Ureter (tissue), 1 donor: ENCODE measurements at regions not wholly inside any gene's neighbourhood (a gene's known extent, or its start where the extent isn't known, plus 50 kb on each side); places are given as distances from the start of the nearest gene placed in this dataset.
"Not testable (repeated sequence)": the region's sequence is repeated elsewhere in the genome, so short reads cannot be mapped to it uniquely, and the experiment has no call there.

Source experiments
- DNase-seq: peaks from one replicate; pipeline ENCODE4 v3.0.0-alpha.2; 2020; ENCODE audit warnings: low spot score
- donor health status: DM: yes; HTN: yes; CAD: no.

DNA sequence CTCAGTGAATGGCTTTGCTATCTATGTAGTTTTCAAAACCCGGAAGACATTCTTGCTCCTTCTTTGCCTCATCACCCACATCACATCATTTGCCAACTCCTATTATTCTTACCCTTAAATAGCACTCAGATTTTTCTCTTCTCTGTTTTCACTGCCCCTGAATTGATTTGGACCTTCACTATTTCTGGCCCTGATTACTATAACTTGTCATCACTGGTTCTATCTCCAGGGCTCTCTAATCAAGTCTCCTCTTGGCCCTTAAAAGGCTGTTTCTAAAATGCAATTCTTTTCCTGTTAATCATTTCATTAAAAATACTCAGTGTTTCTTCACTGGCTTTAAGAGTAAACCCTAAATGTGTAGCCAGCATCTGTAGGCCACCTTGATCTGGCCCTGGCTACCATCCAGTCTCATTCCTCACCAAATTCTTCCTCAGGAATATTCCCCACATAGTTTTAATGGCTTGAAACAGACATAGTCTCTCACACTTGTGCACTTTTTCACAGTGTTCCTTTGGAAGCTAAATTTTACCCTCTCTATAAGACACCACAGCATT, 437.1 kb upstream of the CBLB start:
- no peak for DNase-seq

DNA sequence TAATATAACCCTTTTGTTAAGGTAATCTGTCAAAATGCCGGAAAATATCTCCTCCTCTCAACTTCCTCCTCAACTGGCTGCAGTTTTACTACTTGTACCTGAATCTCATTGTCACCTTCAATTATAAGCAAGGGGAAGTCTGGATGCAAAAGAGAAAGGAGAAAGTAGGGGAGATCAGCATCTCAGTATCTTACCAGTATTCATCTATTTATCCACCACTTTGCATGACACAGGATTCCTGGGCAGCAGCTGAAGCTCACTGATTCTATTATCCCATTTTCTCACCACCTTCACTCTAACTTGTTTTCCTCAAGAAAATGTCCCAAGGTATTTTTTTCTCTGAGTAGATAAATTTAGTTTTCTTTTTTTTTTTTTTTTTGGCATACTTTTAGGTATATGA, 440.5 kb upstream of the CBLB start:
- DNase-seq: no peak

DNA sequence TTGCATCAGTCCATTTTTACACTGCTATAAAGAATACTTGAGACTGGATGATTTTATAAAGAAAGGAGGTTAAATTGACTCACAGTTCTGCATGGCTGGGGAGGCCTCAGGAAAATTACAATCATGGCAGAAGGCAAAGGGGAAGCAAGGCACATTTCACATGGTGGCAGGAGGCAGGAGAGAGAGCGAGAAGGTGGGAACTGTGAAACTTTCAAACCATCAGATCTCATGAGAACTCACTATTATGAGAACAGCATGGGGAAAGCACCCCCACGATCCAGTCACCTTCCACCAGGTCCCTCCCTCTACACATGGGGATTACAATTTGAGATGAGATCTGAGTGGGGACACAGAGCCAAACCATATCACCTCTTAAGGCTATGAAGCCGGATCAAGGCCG, 441.0 kb upstream of the CBLB start:
- not testable (repeated sequence) for DNase-seq

DNA sequence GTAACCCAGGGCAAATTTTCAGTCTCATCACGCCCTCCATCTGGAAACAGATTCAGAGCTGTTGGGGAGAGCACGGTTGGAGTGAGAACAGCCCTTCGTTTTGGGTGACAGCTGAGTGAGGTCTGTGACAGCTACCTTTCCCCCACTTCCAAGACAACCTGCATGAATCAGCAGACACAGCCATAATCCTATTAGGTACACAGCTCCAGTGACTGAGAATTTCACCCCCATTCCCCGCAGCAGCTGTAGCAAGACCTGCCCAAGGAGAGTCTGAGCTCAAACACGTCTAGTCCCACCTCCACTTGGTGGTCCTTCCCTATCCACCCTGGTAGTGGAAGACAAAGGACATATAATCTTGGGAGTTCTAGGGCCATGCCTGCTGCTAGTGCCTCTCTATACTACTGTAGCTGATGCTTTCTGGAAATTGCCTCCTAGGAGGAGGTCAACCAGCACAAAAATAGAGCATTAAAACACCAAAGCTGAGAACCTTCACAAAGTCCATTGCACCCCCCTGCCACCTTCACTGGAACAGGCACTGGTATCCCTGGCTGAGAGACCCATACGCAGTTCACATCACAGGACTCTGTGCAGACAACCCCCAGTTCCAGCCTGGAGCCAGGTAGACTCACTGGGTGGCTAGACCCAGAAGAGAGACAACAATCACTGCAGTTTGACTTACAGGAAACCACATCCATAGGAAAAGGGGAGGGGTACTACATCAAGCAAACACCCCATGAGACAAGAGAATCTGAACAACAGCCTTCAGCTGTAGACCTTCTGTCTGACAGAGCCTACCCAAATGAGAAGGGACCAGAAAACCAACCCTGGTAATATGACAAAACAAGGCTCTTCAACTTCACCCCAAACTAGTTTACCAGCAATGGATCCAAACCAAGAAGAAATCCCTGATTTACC, 448.6 kb upstream of the CBLB start:
- DNase-seq: no peak

DNA sequence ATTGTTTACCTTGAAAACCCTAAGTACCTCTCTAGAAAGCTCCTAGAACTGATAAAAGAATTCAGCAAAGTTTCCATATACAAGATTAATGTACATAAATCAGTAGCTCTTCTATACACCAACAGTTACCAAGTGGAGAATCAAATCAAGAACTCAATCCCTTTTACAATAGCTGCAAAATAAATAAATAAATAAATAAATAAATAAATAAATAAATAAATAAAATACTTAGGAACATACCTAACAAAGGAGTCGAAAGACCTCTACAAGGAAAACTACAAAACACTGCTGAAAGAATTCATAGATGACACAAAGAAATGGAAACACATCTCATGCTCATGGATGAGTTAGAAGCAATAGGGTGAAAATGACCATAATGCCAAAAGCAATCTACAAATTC, 452.6 kb upstream of the CBLB start:
- not testable (repeated sequence) for DNase-seq

DNA sequence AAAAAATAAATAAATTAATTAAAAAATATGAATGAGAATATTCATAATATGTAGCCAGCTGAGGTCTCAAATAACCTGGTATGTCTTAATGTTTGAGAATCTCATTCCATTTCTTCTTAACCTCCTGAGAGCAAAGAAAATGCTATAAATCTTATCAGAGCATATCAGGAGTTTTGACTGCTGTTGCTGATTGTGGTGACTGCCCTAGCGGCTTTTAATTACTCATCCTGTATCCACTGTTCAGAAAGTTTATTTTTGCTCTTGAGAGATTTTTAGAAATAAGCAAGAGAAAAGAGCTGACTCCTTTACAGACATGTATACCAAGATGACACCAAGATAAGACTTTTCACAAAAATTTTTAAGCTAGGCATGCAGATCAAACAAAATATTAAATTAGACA, 454.8 kb upstream of the CBLB start:
- DNase-seq: no peak

DNA sequence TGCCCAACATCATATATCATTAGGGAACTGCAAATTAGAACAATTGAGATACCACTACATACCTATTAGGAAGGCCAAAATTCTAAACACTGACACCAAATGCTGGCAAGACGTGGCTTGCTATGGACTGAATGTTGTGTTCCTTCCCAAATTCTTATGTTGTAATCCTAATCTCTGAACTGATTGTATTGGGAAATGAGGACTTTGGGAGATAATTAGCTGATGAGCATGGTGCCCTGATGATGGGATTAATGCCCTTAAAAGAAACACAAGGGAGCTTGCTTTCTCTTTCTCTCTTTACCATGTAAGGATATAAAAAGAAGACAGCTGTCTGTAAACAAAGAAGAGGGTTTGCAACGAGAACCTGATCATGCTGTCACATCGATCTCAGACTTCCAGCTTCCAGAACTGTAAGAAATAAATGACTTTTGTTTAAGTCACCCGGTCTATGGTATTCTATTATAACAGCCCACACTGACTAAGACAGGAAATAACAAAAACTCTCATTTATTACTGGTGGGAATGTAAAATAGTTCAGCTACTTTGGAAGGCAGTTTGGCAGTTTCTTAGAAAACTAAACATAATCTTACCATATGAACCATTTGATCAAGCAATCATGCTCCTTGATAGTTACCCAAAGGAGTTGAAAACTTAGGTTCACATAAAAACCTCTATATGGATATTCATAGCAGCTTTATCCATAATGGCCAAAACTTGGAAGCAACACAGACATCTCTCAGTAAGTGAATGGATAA, 458.3 kb upstream of the CBLB start:
- no peak for DNase-seq

DNA sequence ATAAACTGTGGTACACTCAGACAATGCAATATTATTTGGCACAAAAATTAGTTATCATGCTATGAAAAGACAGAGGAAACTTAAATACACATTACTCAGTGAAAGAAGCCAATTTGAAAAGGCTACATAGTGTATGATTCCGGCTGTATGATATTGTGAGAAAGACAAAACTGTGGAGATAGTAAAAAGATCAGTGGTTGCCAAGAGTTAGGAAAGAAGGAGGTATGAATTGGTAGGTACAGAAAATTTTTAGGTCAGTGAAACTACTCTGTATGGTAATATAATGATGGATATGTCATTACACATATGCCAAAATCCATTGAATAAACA, 458.8 kb upstream of the CBLB start:
- DNase-seq: no peak

DNA sequence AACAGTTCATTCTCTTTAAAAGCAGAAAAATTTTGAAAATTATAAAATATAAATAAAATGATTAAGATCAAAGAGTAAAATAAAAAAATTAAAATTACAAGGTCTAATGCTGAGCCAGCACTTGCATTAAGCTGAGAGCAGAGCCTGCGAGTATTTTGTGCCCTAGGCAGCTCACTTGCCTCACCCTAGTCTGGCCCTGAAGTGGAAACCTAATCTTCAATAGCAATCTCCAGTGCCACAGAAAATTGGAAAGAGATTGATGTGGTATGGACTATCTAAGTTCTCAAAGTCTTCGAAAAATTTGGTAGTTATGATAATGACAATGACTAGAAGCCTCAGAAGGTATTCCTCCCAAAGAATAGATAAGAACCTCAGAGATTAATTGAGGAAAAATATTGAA, 459.4 kb upstream of the CBLB start:
- DNase-seq: no peak

DNA sequence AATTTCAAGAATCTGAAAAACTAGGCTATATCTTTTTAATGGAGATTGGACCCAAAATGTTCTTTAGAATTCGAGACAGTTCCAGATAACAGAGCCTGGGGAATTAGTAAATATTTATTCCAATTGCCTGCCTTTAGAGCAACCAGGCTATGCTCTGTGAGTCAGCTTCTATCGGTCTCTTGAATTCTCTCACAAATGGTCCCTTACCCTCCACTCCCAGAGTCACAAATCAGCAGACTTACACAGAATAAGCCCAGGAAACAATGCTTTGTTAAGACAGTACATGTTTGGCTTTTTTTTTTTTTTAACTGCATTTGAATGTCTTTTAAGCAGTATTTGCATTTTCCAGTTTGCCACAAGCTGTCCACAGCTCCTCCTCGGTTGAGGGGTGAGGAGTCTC, 460.7 kb upstream of the CBLB start:
- DNase-seq: no peak

DNA sequence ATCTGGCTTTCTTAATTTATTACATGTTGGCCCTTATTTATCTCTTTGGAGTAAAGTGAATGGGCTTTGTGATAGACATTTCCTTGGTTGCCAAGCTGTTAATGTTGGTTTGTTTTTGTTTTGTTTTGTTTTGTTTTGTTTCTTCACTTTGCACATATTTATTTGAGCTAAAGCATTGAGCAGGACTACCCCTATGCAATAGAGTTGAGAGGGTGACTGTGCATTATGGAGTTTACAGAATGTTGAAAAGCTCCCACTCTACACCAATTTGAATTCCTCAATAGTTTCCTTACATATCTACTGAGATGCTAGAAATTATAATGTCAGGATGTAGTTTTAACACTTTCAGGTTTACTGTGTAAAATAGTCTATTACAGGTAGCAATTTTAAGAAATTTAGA, 462.8 kb upstream of the CBLB start:
- DNase-seq: no peak

DNA sequence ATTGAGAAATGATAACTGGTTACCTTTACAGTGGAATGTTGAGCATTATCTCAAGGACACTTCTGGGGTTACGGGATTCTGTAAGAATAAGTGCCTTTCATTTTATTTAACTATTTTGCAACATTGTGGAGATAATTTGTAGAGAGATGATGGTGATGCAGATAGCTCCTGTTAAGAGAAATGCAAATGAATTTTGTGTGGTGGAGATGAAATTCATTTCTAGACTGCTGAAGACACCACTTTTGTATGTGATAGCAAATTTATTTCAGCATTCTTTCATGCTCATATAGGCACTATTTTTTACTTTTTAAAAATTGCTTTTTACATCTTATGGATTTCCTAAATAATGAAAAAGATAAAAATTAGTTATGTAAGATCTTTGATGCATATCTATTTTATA, 463.3 kb upstream of the CBLB start:
- no peak for DNase-seq

DNA sequence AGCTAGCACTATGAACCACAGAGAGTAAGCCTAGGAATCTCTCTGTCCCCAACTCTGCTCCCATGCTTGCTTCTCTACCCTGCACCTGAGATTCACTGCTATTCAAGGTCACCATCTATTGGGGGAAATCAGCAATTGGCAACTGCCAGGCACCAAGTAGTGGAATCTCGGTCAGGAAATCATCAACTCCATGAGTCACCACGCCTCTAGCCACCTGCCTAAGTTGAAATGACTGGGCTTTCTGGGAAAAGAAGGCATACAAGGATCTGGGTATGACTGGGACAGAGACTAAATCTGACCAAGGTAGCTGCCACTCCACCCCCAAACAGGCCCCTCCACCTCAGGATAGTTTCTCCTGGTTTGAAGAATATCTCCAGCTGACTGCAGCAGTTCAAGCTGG, 464.1 kb upstream of the CBLB start:
- no peak for DNase-seq

DNA sequence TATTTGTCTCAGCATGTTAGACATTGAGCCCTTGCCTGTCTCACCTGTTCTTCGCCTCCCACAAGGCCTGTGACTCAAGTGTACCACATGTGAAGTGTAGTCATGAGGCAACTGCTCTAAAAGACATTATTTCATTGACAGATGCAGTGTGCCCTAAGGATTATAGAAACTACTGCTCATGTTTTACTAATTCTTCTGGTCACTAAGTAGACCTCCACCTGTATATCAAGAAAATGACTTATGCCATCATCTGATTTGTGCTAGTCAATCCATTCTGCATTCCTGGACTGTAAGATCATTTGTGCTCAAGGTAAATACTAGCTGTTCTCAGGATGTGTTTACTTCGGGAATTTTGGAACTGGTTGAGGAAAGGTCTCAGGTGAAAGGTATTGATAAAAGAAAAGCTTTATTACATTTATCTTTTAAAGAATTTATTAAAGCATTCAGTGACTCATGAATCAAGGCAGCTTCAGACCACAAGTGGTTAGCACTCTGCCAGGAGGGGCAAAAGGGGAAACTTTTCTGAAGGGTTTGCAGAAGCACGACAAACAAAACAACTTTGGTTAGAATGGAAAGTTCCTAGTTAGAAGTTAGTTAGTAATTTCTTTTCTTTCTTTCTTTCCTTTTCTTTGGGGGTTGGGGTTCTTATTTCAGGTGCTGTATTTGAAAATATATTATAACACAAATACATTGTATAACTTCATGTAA, 465.3 kb upstream of the CBLB start:
- no peak for DNase-seq

DNA sequence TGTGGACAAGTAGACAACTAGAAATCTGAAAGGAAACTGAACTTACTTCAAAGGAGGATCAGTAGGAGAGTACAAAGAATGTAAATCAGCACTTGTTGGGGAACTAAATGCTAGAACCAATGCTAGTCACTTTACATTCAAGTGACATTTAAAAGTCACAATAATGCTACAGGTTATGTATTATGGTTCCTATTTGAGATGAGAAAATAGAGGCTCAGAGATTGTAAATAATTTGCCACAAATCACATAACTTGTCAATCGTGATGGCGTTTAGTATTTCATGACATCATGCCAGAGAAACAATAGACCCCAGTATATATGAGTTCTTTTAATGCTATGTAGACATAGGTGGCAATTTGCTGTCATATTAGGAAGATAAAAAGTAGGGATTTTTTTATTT, 467.8 kb upstream of the CBLB start:
- no peak for DNase-seq

DNA sequence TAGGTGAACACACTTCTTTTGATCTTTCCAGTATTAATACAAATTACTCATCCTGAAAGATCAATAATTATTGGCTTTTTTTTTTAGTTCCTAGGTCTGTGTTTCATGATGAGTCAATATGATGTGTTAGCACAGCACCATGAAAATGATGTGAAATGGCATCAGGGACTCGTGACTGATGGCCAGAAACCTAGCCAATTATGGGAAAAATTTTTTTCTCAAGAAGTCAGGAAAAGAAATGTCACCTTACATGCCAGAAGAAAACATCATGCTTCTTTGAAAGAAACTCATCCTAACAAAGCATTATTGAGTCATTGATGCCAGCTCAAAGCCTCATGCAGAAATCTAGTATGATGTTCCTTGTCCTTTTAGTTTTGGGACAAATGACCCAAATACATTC, 468.3 kb upstream of the CBLB start:
- no peak for DNase-seq

DNA sequence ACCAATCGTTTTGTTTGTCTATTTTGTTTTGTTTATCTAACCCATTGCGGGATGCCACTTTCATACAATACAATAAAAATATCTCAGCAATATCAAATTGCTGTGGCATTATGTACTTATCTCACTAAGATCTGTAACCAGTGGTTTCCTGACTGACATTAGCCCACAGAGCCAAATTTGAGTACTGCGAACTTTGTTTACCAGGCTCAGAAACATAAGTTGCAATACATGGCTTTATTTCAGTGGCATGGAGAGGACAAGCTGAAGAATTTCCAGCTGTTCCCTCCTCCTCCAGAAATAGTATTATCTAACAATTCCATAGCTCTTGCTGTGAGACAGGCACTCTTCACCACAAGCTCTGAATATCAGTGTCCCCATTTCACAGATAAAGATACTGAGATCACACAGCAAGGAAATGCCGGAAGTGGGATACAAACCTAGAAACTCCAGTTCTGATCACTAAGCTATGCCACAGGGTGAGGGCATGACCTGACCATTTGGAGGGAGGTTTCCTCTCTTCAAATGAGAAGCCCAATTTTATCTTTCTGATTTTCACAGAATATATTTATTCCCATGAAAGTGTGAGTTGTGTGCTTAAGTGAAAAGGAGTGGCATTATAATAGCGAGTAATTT, 469.9 kb upstream of the CBLB start:
- no peak for DNase-seq

DNA sequence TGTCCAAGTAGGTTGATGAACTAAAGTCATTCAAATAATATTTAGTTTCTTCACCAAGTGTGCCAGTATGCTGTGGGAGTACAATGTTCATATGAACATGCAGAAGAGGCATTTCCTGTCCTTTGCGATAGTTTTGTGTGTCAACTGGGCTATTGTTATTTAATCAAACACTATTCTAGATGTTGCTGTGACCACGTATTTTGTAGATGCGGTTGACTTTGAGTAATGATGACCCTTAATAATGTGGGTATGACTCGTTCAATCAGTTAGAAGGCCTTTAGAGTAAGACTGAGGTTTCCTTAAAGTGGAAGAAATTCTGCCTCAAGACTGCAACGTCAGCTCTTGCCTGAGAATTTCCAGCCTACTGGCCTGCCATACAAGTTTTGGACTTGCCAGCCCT, 470.7 kb upstream of the CBLB start:
- no peak for DNase-seq

DNA sequence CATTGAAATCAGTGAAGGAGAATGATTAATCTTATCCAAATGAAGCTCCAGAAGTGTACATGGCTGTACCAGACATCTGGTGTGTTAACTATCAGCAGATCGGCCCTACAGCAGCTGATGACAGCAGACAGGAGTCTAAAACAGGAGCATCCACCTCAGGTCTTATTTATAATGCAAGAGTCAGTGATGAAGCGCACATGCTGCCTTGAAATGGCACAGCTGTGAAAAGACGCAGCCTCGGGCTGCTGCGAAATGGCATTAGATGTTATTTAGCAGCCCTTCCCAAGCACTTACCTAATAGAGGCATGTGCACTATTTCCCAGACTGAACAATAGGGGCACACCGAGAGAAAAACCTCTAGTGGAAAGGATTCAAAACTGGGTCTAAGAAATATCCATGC, 472.3 kb upstream of the CBLB start:
- DNase-seq: no peak

DNA sequence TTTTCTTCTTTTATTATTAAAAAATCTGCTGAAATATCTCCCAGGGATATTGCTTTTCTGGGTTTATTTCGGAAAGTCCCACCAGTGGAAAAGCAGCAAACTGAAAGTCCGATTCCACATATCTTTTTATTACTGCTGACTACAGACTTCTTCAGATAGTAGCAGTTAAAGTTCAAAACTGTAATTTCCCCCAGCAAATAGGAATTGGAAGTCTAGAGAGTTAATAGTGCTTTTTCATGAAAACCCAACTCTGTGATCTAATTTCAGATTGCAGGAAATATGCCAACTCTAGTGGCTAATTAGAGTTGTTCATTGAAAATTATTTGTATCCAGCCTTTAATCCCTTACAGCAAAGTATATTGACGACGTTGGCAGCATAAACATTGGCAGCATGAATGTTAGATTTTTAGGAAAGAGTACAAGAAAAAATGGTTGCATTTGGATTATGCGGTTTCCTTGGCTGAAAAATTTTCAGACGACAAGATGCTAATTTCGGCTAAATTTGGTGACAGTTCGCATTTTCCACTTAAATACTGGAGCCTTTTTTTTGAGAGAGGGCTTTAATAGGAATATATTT, 472.9 kb upstream of the CBLB start:
- no peak for DNase-seq

DNA sequence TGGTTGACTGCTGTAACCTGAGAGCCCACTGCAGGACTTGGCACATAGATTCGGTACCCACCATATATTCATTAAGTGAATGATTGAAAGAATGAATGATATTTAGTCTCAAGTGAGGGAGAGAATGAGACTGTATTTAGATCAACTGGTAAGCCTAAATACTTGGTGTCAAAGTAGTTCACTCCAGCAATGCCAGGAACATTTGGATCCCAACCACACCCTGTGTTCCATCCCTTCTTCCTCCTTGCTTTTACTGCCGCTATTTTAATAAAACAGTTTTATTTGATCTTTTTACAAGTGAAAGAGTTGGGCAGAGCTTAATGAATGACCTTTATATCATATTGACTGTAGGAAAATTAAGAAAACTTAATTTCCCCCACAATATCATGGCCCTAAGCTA, 473.6 kb upstream of the CBLB start:
- DNase-seq: no peak

DNA sequence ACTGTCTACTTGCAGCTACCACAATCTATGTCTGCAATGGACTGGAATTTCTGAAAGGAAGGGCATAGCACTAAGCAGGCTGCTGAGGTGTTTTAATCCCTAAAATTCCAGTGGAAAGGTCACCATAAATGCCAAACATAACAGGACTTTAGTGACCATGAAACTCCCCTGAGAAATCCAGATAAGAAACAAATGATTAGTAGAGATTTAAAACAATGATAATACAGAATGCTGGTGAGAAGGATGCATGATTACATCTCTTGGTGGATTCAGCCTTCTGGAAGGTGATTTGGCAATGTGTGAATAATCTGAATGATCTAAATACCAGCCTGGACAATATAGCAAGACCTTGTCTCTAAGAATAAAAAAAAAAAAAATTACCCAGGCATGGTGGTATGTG, 475.0 kb upstream of the CBLB start:
- no peak for DNase-seq
